GM12892 (cell line): ENCODE measurements at regions not wholly inside any gene's neighbourhood (a gene's known extent, or its start where the extent isn't known, plus 50 kb on each side); places are given as distances from the start of the nearest gene placed in this dataset.

ENCODE experiments used
- POLR2A ChIP-seq: IDR thresholded peaks from 2 replicates; pipeline ENCODE4 v1.6.1; 2011; ENCODE audit warnings: low read depth, low read length, control low read depth
- POLR2AphosphoS5 ChIP-seq: IDR thresholded peaks from 2 replicates; pipeline ENCODE4 v1.6.1; 2011; ENCODE audit warnings: low read depth, low read length, control low read depth

- TF ChIP-seq POLR2A (no peak), POLR2AphosphoS5 (no peak)
Measured at GRCh38 chr14:98923596-98923995, 348.4 kb downstream of the BCL11B start.
